Hepatocyte (in vitro differentiated cells): ENCODE measurements at regions not wholly inside any gene's neighbourhood (a gene's known extent, or its start where the extent isn't known, plus 50 kb on each side); places are given as distances from the start of the nearest gene placed in this dataset.

ENCODE experiments used
- CTCF ChIP-seq: fragments of 200-600 bp; sonication (generic); IDR thresholded peaks from 2 replicates; pipeline ENCODE4 v1.5.1; 2016; ENCODE audit warnings: antibody characterized with exemption, mild to moderate bottlenecking; ENCODE audit not compliant: poor library complexity
- EZH2 ChIP-seq: fragments of 200-600 bp; sonication (generic); IDR thresholded peaks from 2 replicates; pipeline ENCODE4 v1.6.1; 2016; ENCODE audit warnings: antibody characterized with exemption, mild to moderate bottlenecking, borderline replicate concordance

DNA sequence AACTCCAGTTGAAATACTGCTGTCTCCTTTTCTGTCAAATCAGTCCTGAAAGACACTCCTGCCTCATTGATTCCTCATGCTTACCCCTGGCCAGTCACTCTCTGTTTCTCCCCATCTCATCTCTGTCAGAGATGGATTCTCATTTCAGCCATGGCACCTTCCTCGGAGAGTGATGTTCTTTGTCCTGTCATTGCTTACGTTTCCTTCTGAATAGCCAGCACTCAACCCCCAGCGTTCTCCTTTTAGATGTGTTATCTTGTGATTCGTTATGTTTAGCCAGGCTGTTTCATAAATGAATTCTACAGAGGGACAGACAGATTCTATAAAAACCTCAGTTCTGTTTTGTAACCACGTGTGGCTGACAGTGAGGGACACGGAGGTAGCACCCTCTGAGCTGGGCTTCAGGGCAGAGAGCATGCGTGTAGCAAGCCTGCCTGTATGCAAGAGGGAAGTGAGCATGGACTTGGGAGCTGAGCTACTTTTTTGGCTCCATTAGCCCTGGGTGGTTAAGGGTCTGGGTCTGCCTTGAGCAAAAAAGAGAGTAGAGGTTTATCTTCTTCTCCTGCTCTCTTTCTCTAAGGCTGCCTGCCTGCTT is 354.6 kb downstream of the DDX10 start:
- TF ChIP-seq CTCF (no peak), EZH2 (no peak)
